GOT3 (cell line): ENCODE measurements at regions not wholly inside any gene's neighbourhood (a gene's known extent, or its start where the extent isn't known, plus 50 kb on each side); places are given as distances from the start of the nearest gene placed in this dataset.

Source experiments
- DNase-seq: peaks from one replicate; lab custom pipeline; 2025; ENCODE audit warnings: mixed read lengths; lab: John Stamatoyannopoulos, UW

GRCh38 chr11:45091563-45092403, 54.7 kb upstream of the PRDM11 start:
- no peak for DNase-seq

GRCh38 chr11:45092404-45092785, 54.0 kb upstream of the PRDM11 start:
- no peak for DNase-seq

GRCh38 chr11:45092901-45093760, 53.3 kb upstream of the PRDM11 start:
- DNase-seq, result no peak

- DNase-seq, result no peak
Measured at GRCh38 chr11:45093761-45094455, 52.5 kb upstream of the PRDM11 start.

- DNase-seq, result no peak
Measured at GRCh38 chr11:45094958-45095690, 51.3 kb upstream of the PRDM11 start.

- no peak for DNase-seq
Measured at GRCh38 chr11:45095691-45096010, 50.8 kb upstream of the PRDM11 start.

- no peak for DNase-seq
Measured at GRCh38 chr11:45096636-45097035, 49.8 kb upstream of the PRDM11 start.
